HepG2 (cell line): ENCODE measurements at regions not wholly inside any gene's neighbourhood (a gene's known extent, or its start where the extent isn't known, plus 50 kb on each side); places are given as distances from the start of the nearest gene placed in this dataset.

Source experiments
- ATAC-seq: fragments of 200-7000 bp; cut with Tn5 transposase; 3 replicates; pipeline ENCODE4 v1.9.1; 2020; ENCODE audit warnings: mild to moderate bottlenecking, moderate library complexity
- BruUV-seq: library from RNA; stranded (reverse); fragments of 400-500 nt; replicated peaks from 2 replicates; lab custom pipeline; 2021; lab: Mats Ljungman, UMichigan
- CTCF ChIA-PET: fragments of 300-600 bp; formaldehyde crosslinking; extraction: SDS; loops from one replicate; lab custom pipeline; 2021; ENCODE audit warnings: low total read pairs, inconsistent platforms, low intra/inter-chr PET ratio; lab: Yijun Ruan, JAX
- POLR2A ChIA-PET: fragments of 350-600 bp; sonication (Branson Sonifier 250); formaldehyde crosslinking; loops from one replicate; lab custom pipeline; 2020; ENCODE audit warnings: antibody characterized with exemption, inconsistent platforms; lab: Yijun Ruan, JAX
- DNase-seq: peaks from one replicate; pipeline ENCODE4 v3.0.0-alpha.2; 2015; ENCODE audit warnings: low spot score
- FAIRE-seq: peaks from 3 replicates; lab custom pipeline; 2011; peaks lifted over from hg19 to GRCh38; lab: Jason Lieb, UNC
- H2AFZ ChIP-seq: one replicate; pipeline ENCODE4 v1.6.1; 2011; ENCODE audit warnings: low read length, inconsistent platforms
- H3K27ac ChIP-seq: fragments of 300-600 bp; 3 replicates; pipeline ENCODE4 v1.8.0; 2011; ENCODE audit warnings: mixed run types, mild to moderate bottlenecking, mixed read lengths, low read length, inconsistent platforms; ENCODE audit not compliant: insufficient read depth; ENCODE audit errors: extremely low read length
- H3K27me3 ChIP-seq, 2 experiments: fragments of 200-600 bp in 1 of 2; 2 replicates in 1 of 2; 3 replicates in 1 of 2; pipeline versions ENCODE4 v1.6.0 to v1.8.0; 2011; ENCODE audit warnings: low read length in 2 of 2, mild to moderate bottlenecking in 2 of 2, moderate library complexity in 2 of 2, inconsistent platforms in 1 of 2; ENCODE audit not compliant: insufficient read depth in 2 of 2, control insufficient read depth in 1 of 2
- H3K36me3 ChIP-seq, 2 experiments: fragments of 200-600 bp in 1 of 2; replicated peaks in 1 of 2; 2 replicates in 1 of 2; 3 replicates in 1 of 2; pipeline versions ENCODE4 v1.5.1 to v1.8.0; 2011; ENCODE audit warnings: low read length in 2 of 2, inconsistent platforms in 1 of 2; ENCODE audit not compliant: insufficient read depth in 2 of 2, control insufficient read depth in 1 of 2
- H3K4me1 ChIP-seq: 2 replicates; pipeline ENCODE4 v1.5.1; 2012; ENCODE audit warnings: low read length, inconsistent platforms; ENCODE audit not compliant: insufficient read depth
- H3K4me2 ChIP-seq: 2 replicates; pipeline ENCODE4 v1.6.0; 2011; ENCODE audit warnings: low read depth, low read length, inconsistent platforms
- H3K4me3 ChIP-seq, 3 experiments: fragments of 200-600 bp in 1 of 3; sonication (generic), shearing (Covaris generic) in 1 of 3; replicated peaks in 1 of 3; 2 replicates each; pipeline ENCODE4 v1.5.1; 2011 to 2016; ENCODE audit warnings: low read length in 3 of 3, inconsistent platforms in 2 of 3, low read depth in 2 of 3, mild to moderate bottlenecking in 2 of 3, control low read depth in 1 of 3, mixed read lengths in 1 of 3; ENCODE audit not compliant: insufficient read depth in 1 of 3
- H3K79me2 ChIP-seq: one replicate; pipeline ENCODE4 v1.6.1; 2011; ENCODE audit warnings: low read length, inconsistent platforms; ENCODE audit not compliant: insufficient read depth
- H3K9ac ChIP-seq: 2 replicates; pipeline ENCODE4 v1.6.0; 2011; ENCODE audit warnings: mild to moderate bottlenecking, low read depth, low read length, inconsistent platforms; ENCODE audit not compliant: insufficient read depth
- H3K9me3 ChIP-seq: 2 replicates; pipeline ENCODE4 v1.5.1; 2012; ENCODE audit warnings: mild to moderate bottlenecking, low read length
- H4K20me1 ChIP-seq: 2 replicates; pipeline ENCODE4 v1.6.0; 2011; ENCODE audit warnings: inconsistent platforms, mild to moderate bottlenecking, low read length, moderate library complexity; ENCODE audit not compliant: insufficient read depth
- E2F1 ChIP-seq: sonication (generic); formaldehyde crosslinking; IDR thresholded peaks from 2 replicates; pipeline ENCODE4 v1.5.0; 2020; ENCODE audit warnings: missing genetic modification reagents
- HIVEP1 ChIP-seq: sonication (generic); formaldehyde crosslinking; IDR thresholded peaks from 2 replicates; pipeline ENCODE4 v1.4.0; 2020; ENCODE audit warnings: mild to moderate bottlenecking, missing genetic modification reagents
- HNRNPK ChIP-seq: fragments of 200-400 bp; formaldehyde crosslinking; IDR thresholded peaks from 2 replicates; pipeline ENCODE4 v1.6.1; 2018; ENCODE audit warnings: low read length, low read depth, moderate library complexity, mild to moderate bottlenecking; ENCODE audit not compliant: poor library complexity, severe bottlenecking
- IRF2 ChIP-seq: IDR thresholded peaks from 2 replicates; pipeline ENCODE4 v1.6.1; 2018; ENCODE audit warnings: missing genetic modification reagents, missing compliant biosample characterization
- NR3C1 ChIP-seq: sonication (generic); formaldehyde crosslinking; IDR thresholded peaks from 2 replicates; pipeline ENCODE4 v1.4.0; 2020; ENCODE audit warnings: missing genetic modification reagents
- RFX3 ChIP-seq: IDR thresholded peaks from 2 replicates; pipeline ENCODE4 v1.6.1; 2016; ENCODE audit warnings: missing biosample characterization, missing genetic modification reagents
- SMAD3 ChIP-seq: sonication (generic); formaldehyde crosslinking; IDR thresholded peaks from 2 replicates; pipeline ENCODE4 v1.4.0; 2020; ENCODE audit warnings: missing genetic modification reagents
- SSRP1 ChIP-seq: IDR thresholded peaks from 2 replicates; pipeline ENCODE4 v1.6.1; 2016; ENCODE audit warnings: control low read depth
- TCF7L2 ChIP-seq: IDR thresholded peaks from 2 replicates; pipeline ENCODE4 v1.6.1; 2011; ENCODE audit warnings: mild to moderate bottlenecking, low read depth, low read length, moderate library complexity
- YEATS2 ChIP-seq: sonication (generic); formaldehyde crosslinking; IDR thresholded peaks from 2 replicates; pipeline ENCODE4 v1.4.0; 2020; ENCODE audit warnings: missing genetic modification reagents, borderline replicate concordance
- ZMYM2 ChIP-seq: sonication (generic); formaldehyde crosslinking; IDR thresholded peaks from 2 replicates; pipeline ENCODE4 v1.8.0; 2022; ENCODE audit warnings: mild to moderate bottlenecking, missing genetic modification reagents
- ZNF275 ChIP-seq: sonication (generic); formaldehyde crosslinking; IDR thresholded peaks from 2 replicates; pipeline ENCODE4 v1.8.0; 2022; ENCODE audit warnings: missing genetic modification reagents, mild to moderate bottlenecking, inconsistent platforms, borderline replicate concordance
- ZNF678 ChIP-seq: sonication (generic); formaldehyde crosslinking; IDR thresholded peaks from 2 replicates; pipeline ENCODE4 v1.4.0; 2020; ENCODE audit warnings: mild to moderate bottlenecking, missing genetic modification reagents
- ZXDC ChIP-seq: sonication (generic); formaldehyde crosslinking; IDR thresholded peaks from 2 replicates; pipeline ENCODE4 v1.5.0; 2020; ENCODE audit warnings: mild to moderate bottlenecking, missing genetic modification reagents
- WGBS: methylation state at CpG from one replicate; pipeline ENCODE4 v1.1.6; 2017; ENCODE audit warnings: low lambda C conversion rate; 5-methylcytosine and 5-hydroxymethylcytosine counted together
- in situ Hi-C: cut with HindIII; loops from 2 replicates; pipeline ENCODE4 v1.10.0; 2017; ENCODE audit warnings: low pct_unique_long_range_greater_than_20kb; ENCODE audit not compliant: extremely low pct_ligation_motif_present
- intact Hi-C: fragments of 100-400 bp; cut with micrococcal nuclease; formaldehyde crosslinking; loops from one replicate; pipeline ENCODE4 v1.10.0; 2022; ENCODE audit not compliant: unreplicated experiment
- TF ChIP-seq, protein P1 (sequence below): sonication (generic); formaldehyde crosslinking; IDR thresholded peaks from 2 replicates; pipeline ENCODE4 v1.8.0; 2022; ENCODE audit warnings: mild to moderate bottlenecking, missing genetic modification reagents, moderate library complexity
- TF ChIP-seq, protein P2 (sequence below): sonication (generic); formaldehyde crosslinking; IDR thresholded peaks from 2 replicates; pipeline ENCODE4 v1.4.0; 2020; ENCODE audit warnings: missing genetic modification reagents

- TF ChIP-seq ZXDC (CRISPR knock-in tag) = no peak
- TF ChIP-seq, protein P1, sequence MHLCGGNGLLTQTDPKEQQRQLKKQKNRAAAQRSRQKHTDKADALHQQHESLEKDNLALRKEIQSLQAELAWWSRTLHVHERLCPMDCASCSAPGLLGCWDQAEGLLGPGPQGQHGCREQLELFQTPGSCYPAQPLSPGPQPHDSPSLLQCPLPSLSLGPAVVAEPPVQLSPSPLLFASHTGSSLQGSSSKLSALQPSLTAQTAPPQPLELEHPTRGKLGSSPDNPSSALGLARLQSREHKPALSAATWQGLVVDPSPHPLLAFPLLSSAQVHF (CRISPR knock-in tag) = no peak
- TF ChIP-seq TCF7L2 = no peak
- TF ChIP-seq, protein P2, sequence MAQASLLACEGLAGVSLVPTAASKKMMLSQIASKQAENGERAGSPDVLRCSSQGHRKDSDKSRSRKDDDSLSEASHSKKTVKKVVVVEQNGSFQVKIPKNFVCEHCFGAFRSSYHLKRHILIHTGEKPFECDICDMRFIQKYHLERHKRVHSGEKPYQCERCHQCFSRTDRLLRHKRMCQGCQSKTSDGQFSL (CRISPR knock-in tag) = no peak
- no peak for TF ChIP-seq SMAD3 (CRISPR knock-in tag)
- no peak for TF ChIP-seq ZNF678
- no peak for TF ChIP-seq SSRP1 (CRISPR knock-in tag)
- no peak for TF ChIP-seq IRF2 (CRISPR knock-in tag)
Measured at GRCh38 chr7:68009716-68010115, 1013.1 kb downstream of the TYW1 start (continued).

GRCh38 chr7:68014031-68014736 lies 1017.6 kb downstream of the TYW1 start:
- Histone ChIP-seq H3K4me1 (no peaks in the 10 kb centered on the region), H3K27ac (no peak overlapping the region), H3K27me3 (no peaks in the 10 kb centered on the region), H3K79me2 (no peaks in the 10 kb centered on the region), H4K20me1 (no peaks in the 10 kb centered on the region), H3K9me3 (no peaks in the 10 kb centered on the region), H3K4me3 (no peak overlapping the region), H3K4me2 (no peak overlapping the region), H3K36me3 (no peaks in the 10 kb centered on the region), H3K9ac (no peak overlapping the region), H2AFZ (no peak overlapping the region)
- CTCF ChIA-PET = no interaction called here
- POLR2A ChIA-PET = no interaction called here
- no TSS peak for BruUV-seq
- ATAC-seq (no peak), FAIRE-seq (no peak), DNase-seq (no peak)
- intact Hi-C loops = no loop called here
- 34% methylated on average over 10 of the region's 11 CpGs for WGBS
- in situ Hi-C loops = no loop called here
- TF ChIP-seq ZMYM2 (no peak), RFX3 (no peak), YEATS2 (CRISPR knock-in tag) (no peak), ZNF275 (CRISPR knock-in tag) (no peak), NR3C1 (no peak), HIVEP1 (CRISPR knock-in tag) (no peak), HNRNPK (no peak), E2F1 (no peak)
